ENCODE measurements at regions not wholly inside any gene's neighbourhood (a gene's known extent, or its start where the extent isn't known, plus 50 kb on each side); places are given as distances from the start of the nearest gene placed in this dataset.
A peak's percentile ranks its signal among the peaks of the same experiment; 100 is the strongest.
"Not testable (repeated sequence)": the region's sequence is repeated elsewhere in the genome, so short reads cannot be mapped to it uniquely, and the experiment has no call there.

- DNase-seq = no peak
Observed at GRCh38 chr11:98495016-98495415, 525.7 kb upstream of the CNTN5 start.

- no peak for DNase-seq
Observed at GRCh38 chr11:98495601-98496000, 525.1 kb upstream of the CNTN5 start.

GRCh38 chr11:98507208-98507607 lies 513.5 kb upstream of the CNTN5 start:
- DNase-seq = no peak

GRCh38 chr11:98512938-98513337 lies 507.8 kb upstream of the CNTN5 start:
- DNase-seq = no peak

GRCh38 chr11:98531576-98531975 lies 489.2 kb upstream of the CNTN5 start:
- DNase-seq = no peak

- DNase-seq = no peak
Observed at GRCh38 chr11:98536023-98536422, 484.7 kb upstream of the CNTN5 start.

- not testable (repeated sequence) for DNase-seq
Observed at GRCh38 chr11:98538358-98538757, 482.4 kb upstream of the CNTN5 start.

- DNase-seq = no peak
Observed at GRCh38 chr11:98545544-98546175, 475.1 kb upstream of the CNTN5 start.

- no peak for DNase-seq
Observed at GRCh38 chr11:98549571-98549970, 471.2 kb upstream of the CNTN5 start.

GRCh38 chr11:98559961-98560360 lies 460.8 kb upstream of the CNTN5 start:
- no peak for DNase-seq

GRCh38 chr11:98561252-98561651 lies 459.5 kb upstream of the CNTN5 start:
- no peak for DNase-seq

- no peak for DNase-seq
Observed at GRCh38 chr11:98561877-98562395, 458.8 kb upstream of the CNTN5 start.

- DNase-seq = no peak
Observed at GRCh38 chr11:98564233-98564632, 456.5 kb upstream of the CNTN5 start.

- DNase-seq = no peak
Observed at GRCh38 chr11:98564881-98565280, 455.9 kb upstream of the CNTN5 start.

- no peak for DNase-seq
Observed at GRCh38 chr11:98565311-98565710, 455.4 kb upstream of the CNTN5 start.

- DNase-seq = no peak
Observed at GRCh38 chr11:98566978-98567377, 453.8 kb upstream of the CNTN5 start.

GRCh38 chr11:98568013-98568412 lies 452.7 kb upstream of the CNTN5 start:
- no peak for DNase-seq

GRCh38 chr11:98572941-98573340 lies 447.8 kb upstream of the CNTN5 start:
- DNase-seq = no peak

GRCh38 chr11:98587884-98588283 lies 432.9 kb upstream of the CNTN5 start:
- no peak for DNase-seq

- peak; percentile 74 for DNase-seq
Observed at GRCh38 chr11:98589967-98590366, 430.8 kb upstream of the CNTN5 start.

GRCh38 chr11:98600103-98600502 lies 420.6 kb upstream of the CNTN5 start:
- DNase-seq = no peak

GRCh38 chr11:98600786-98601773 lies 419.7 kb upstream of the CNTN5 start:
- DNase-seq = no peak

- no peak for DNase-seq
Observed at GRCh38 chr11:98616098-98616655, 404.6 kb upstream of the CNTN5 start.

- no peak for DNase-seq
Observed at GRCh38 chr11:98621767-98622166, 399.0 kb upstream of the CNTN5 start.
